Keratinocyte (primary cell): ENCODE measurements at regions not wholly inside any gene's neighbourhood (a gene's known extent, or its start where the extent isn't known, plus 50 kb on each side); places are given as distances from the start of the nearest gene placed in this dataset.

Source experiments
- CTCF ChIP-seq, 3 experiments: IDR thresholded peaks in 1 of 3; conservative IDR thresholded peaks in 1 of 3; optimal IDR thresholded peaks in 1 of 3; 2 replicates in 2 of 3; 3 replicates in 1 of 3; pipeline versions ENCODE3 to v1.5.1; 2011; ENCODE audit warnings: low read length in 3 of 3, mild to moderate bottlenecking in 3 of 3, moderate library complexity in 2 of 3, control low read depth in 1 of 3, inconsistent platforms in 1 of 3; ENCODE audit not compliant: insufficient read depth in 2 of 3; ENCODE audit errors: extremely low read depth in 1 of 3
- EZH2 ChIP-seq: IDR thresholded peaks from one replicate; pipeline ENCODE4 v1.6.1; 2012; ENCODE audit warnings: inconsistent platforms, mild to moderate bottlenecking, low read length, moderate library complexity

GRCh38 chr9:26148128-26148527 is 469.9 kb upstream of the TUSC1 start:
- TF ChIP-seq EZH2: no peak
- no peak for TF ChIP-seq CTCF (optimal IDR thresholded peaks at IDR 0.05 in 1 of 3, IDR thresholded peaks at IDR 0.05 in 1 of 3, conservative IDR thresholded peaks at IDR 0.05 in 1 of 3; ENCODE audit: extremely low read depth in 1 of 3, insufficient read depth in 2 of 3, low read length in 3 of 3)
